ENCODE measurements at regions not wholly inside any gene's neighbourhood (a gene's known extent, or its start where the extent isn't known, plus 50 kb on each side); places are given as distances from the start of the nearest gene placed in this dataset.
"Not testable (repeated sequence)": the region's sequence is repeated elsewhere in the genome, so short reads cannot be mapped to it uniquely, and the experiment has no call there.

DNA sequence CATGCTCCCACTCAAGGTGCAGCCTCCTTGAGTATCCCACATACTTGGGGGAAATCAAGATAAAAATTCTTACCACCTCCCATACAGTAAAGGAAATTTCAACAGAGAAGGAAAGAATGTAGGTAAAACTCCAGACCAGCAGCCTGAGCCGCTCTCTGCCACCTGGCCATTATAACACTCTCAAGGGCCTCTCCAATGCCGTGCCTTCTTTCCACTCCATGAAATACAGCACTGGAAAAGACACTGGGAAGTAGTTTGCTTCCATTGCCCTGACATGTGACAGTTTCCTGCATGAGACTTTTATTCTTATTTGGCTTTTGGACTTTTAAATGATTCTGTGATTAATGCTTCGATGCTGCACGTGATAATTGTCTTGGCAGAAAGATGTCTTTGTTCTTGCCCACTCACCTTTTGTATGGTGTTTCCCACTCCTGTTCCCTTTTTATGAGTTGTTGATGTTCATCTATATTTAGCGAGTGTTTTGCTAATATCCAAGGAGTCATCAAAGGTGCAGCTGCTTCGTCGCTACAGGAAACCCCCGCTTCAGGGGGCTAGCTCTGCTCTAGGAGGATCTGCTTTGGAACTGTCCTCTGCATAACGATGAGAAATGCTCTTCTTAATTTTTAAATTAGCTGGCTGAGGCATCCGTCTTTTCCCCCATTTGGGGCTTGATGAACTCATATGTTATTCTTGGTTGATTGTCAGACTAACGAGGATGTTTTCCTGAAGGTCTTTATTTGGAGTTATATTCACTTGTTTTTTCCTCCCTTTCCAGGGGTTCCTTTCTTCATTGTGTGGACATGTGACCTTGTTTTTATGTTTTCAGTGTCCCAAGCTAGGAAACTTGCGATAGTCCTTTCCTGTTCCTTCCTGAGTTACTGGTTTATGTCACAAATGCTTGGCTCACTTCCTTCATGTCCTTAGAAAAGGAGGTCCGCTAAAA lies 179.4 kb downstream of the TXNL1 start:
- DNase-seq (ENCODE audit: insufficient read length, low spot score) (no peak), FAIRE-seq (no peak)
- TF ChIP-seq SPI1 (IDR thresholded peaks at IDR 0.05; ENCODE audit: low read depth, low read length) (no peak), TAF1 (IDR thresholded peaks at IDR 0.05; ENCODE audit: low read depth, low read length) (no peak), POU2F2 (IDR thresholded peaks at IDR 0.05; ENCODE audit: low read depth, low read length) (no peak), POLR2AphosphoS5 (IDR thresholded peaks at IDR 0.05; ENCODE audit: low read depth, low read length) (no peak), PAX5 (IDR thresholded peaks at IDR 0.05; ENCODE audit: insufficient read depth, low read length, severe bottlenecking) (no peak), POLR2A (IDR thresholded peaks at IDR 0.05; ENCODE audit: low read depth, low read length) (no peak)

DNA sequence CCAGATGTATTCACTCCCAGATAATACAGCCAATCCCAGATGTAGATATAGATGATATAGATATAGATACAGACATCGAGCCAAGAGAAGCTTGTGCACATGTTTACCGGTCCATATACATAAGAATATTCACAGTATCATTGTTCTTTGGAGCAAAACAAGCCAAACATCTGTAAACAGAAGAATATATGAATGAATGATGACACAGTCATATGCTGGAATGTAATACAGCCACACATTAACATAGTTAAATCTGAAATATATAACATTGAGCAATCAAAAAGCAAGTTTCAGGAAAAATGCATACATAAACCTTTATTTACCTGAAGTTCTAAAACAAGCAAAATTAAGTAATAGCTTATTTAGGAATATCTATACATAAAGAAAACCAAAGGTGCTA lies 182.5 kb downstream of the TXNL1 start:
- FAIRE-seq (no peak), DNase-seq (ENCODE audit: insufficient read length, low spot score) (no peak)
- TF ChIP-seq POLR2A (IDR thresholded peaks at IDR 0.05; ENCODE audit: low read depth, low read length), result no peak
- no peak for TF ChIP-seq PAX5 (IDR thresholded peaks at IDR 0.05; ENCODE audit: insufficient read depth, low read length, severe bottlenecking)
- TF ChIP-seq POLR2AphosphoS5 (IDR thresholded peaks at IDR 0.05; ENCODE audit: low read depth, low read length), result no peak
- TF ChIP-seq SPI1 (IDR thresholded peaks at IDR 0.05; ENCODE audit: low read depth, low read length), result no peak
- no peak for TF ChIP-seq POU2F2 (IDR thresholded peaks at IDR 0.05; ENCODE audit: low read depth, low read length)
- TF ChIP-seq TAF1 (IDR thresholded peaks at IDR 0.05; ENCODE audit: low read depth, low read length), result no peak

DNA sequence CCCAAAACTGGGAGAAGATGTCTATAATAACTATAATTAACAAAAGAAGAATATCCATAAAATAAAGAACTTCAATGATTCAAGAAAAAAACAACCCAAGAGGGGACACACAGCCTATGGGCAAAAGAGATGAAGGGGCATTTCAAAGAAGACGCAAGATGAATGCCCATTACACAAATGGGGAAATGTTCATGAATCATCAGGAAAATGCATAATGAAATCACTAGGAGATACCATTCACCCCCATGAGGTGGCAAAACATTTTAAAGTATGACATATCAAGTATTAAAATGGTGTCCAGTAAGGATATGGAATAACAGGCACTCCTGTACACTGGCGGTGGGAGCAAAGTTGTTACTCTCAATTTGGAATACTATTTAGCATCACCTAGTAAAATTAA lies 183.3 kb downstream of the TXNL1 start:
- no peak for FAIRE-seq
- TF ChIP-seq POLR2AphosphoS5 (IDR thresholded peaks at IDR 0.05; ENCODE audit: low read depth, low read length) (no peak), POLR2A (IDR thresholded peaks at IDR 0.05; ENCODE audit: low read depth, low read length) (no peak), SPI1 (IDR thresholded peaks at IDR 0.05; ENCODE audit: low read depth, low read length) (no peak)
- DNase-seq (ENCODE audit: insufficient read length, low spot score), result no peak

DNA sequence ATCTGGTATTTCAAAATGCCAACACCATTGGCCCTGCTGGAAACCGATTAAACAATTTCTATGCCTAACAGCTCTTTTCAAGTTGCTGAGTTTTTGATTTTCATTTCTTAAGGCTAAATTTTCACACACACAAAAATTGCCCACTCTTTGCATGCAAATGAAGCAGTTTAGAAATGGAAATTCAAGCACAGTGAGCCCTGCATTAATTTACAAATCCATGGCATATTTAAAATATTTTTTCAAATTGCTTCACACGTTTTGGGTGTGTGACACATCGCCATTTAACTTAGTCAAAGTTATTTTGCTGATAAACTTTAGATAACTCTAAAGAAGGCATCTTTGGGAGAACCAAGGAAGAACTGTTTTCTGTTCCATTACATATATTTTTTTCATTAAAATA lies 184.8 kb downstream of the TXNL1 start:
- DNase-seq (ENCODE audit: insufficient read length, low spot score) (no peak), FAIRE-seq (no peak)
- TF ChIP-seq POU2F2 (IDR thresholded peaks at IDR 0.05; ENCODE audit: low read depth, low read length) (no peak), TAF1 (IDR thresholded peaks at IDR 0.05; ENCODE audit: low read depth, low read length) (no peak), SPI1 (IDR thresholded peaks at IDR 0.05; ENCODE audit: low read depth, low read length) (no peak), PAX5 (IDR thresholded peaks at IDR 0.05; ENCODE audit: insufficient read depth, low read length, severe bottlenecking) (no peak), POLR2AphosphoS5 (IDR thresholded peaks at IDR 0.05; ENCODE audit: low read depth, low read length) (no peak), POLR2A (IDR thresholded peaks at IDR 0.05; ENCODE audit: low read depth, low read length) (no peak)

DNA sequence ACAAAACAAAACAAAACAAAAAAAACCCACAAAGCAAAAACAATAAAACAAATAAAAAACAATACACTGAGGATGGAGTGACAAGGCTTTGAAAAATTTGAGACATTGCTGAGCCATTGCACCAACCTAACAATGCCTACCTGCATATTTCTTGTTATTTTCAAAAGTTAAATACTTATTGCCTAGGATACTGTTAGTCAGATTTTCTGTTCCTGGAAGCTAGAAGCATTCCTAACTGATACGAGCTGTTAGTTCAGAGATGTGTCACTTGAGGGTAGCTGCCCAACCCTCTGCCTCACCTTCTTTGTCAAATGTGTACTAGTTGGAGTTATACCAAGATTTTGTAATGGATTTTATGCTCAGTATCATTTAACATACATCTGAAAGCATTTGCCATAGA lies 187.2 kb downstream of the TXNL1 start:
- TF ChIP-seq POLR2AphosphoS5 (IDR thresholded peaks at IDR 0.05; ENCODE audit: low read depth, low read length), result no peak
- TF ChIP-seq PAX5 (IDR thresholded peaks at IDR 0.05; ENCODE audit: insufficient read depth, low read length, severe bottlenecking), result no peak
- no peak for TF ChIP-seq POU2F2 (IDR thresholded peaks at IDR 0.05; ENCODE audit: low read depth, low read length)
- no peak for TF ChIP-seq POLR2A (IDR thresholded peaks at IDR 0.05; ENCODE audit: low read depth, low read length)
- TF ChIP-seq TAF1 (IDR thresholded peaks at IDR 0.05; ENCODE audit: low read depth, low read length), result no peak
- no peak for TF ChIP-seq SPI1 (IDR thresholded peaks at IDR 0.05; ENCODE audit: low read depth, low read length)
- FAIRE-seq (no peak), DNase-seq (ENCODE audit: insufficient read length, low spot score) (no peak)

DNA sequence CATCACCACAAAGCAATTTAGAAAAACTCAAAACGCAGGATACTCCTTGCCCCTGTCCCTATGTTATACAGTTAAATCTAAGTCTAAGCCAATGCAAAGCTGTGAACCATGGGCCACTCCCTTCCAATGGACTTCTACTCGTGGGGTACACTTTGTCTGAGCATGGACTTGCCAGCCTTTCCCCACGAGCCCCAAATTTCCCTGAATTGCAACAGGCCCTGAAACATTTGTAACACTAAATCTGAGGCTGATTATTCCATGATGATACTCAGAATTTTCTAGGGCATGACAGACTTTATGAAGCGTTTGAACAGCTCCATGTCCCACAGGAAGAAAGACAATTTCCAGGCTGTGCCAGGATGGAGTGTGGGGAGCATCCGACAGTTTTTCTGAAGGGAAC lies 189.6 kb downstream of the TXNL1 start:
- DNase-seq (ENCODE audit: insufficient read length, low spot score) (no peak), FAIRE-seq (no peak)
- TF ChIP-seq POLR2AphosphoS5 (IDR thresholded peaks at IDR 0.05; ENCODE audit: low read depth, low read length), result no peak
- TF ChIP-seq SPI1 (IDR thresholded peaks at IDR 0.05; ENCODE audit: low read depth, low read length), result no peak
- TF ChIP-seq POU2F2 (IDR thresholded peaks at IDR 0.05; ENCODE audit: low read depth, low read length), result no peak
- TF ChIP-seq TAF1 (IDR thresholded peaks at IDR 0.05; ENCODE audit: low read depth, low read length), result no peak
- no peak for TF ChIP-seq PAX5 (IDR thresholded peaks at IDR 0.05; ENCODE audit: insufficient read depth, low read length, severe bottlenecking)
- no peak for TF ChIP-seq POLR2A (IDR thresholded peaks at IDR 0.05; ENCODE audit: low read depth, low read length)

DNA sequence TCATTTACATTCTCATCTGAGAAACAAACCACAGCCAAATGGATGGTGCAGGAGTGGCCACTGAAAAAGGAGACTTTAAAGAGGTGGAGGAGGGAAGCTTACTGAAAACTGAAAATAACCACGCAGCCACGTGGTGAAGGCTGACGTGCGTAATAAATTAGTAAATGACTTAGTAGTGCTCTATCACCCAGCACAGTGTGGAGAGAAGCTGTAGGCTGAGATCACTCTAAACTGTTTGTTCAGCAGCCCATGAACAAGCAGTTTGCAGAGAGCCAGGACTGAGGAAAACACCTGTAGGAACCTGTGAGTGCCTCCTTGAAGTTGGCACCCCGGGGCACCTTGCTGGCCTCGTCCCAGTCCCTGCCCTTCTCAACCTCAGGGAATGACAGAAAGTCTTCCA lies 193.0 kb downstream of the TXNL1 start:
- FAIRE-seq, result no peak
- TF ChIP-seq PAX5 (IDR thresholded peaks at IDR 0.05; ENCODE audit: insufficient read depth, low read length, severe bottlenecking) (no peak), POU2F2 (IDR thresholded peaks at IDR 0.05; ENCODE audit: low read depth, low read length) (no peak), SPI1 (IDR thresholded peaks at IDR 0.05; ENCODE audit: low read depth, low read length) (no peak), POLR2A (IDR thresholded peaks at IDR 0.05; ENCODE audit: low read depth, low read length) (no peak), TAF1 (IDR thresholded peaks at IDR 0.05; ENCODE audit: low read depth, low read length) (no peak), POLR2AphosphoS5 (IDR thresholded peaks at IDR 0.05; ENCODE audit: low read depth, low read length) (no peak)
- no peak for DNase-seq (ENCODE audit: insufficient read length, low spot score)

DNA sequence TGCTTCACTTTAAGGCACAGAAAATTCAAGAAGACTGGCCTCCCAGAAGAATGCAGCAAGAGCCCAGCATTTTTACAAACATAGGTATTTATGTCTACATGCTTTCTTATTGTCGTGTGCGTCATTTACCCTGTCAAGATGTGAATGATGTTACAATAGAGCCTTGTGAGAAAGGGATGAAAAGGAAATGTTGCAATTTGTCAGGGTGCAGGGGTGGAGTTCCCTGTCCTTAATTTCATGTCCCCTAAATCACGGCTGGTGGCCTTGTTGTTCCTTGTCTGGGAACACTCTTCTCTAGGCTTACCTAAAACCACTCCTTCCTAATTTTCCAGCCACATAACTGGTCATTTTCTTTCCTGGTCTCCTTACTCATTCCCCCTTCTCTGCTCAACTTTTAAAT lies 194.2 kb downstream of the TXNL1 start:
- no peak for DNase-seq (ENCODE audit: insufficient read length, low spot score)
- TF ChIP-seq POLR2AphosphoS5 (IDR thresholded peaks at IDR 0.05; ENCODE audit: low read depth, low read length) (no peak), TAF1 (IDR thresholded peaks at IDR 0.05; ENCODE audit: low read depth, low read length) (no peak), PAX5 (IDR thresholded peaks at IDR 0.05; ENCODE audit: insufficient read depth, low read length, severe bottlenecking) (no peak), POLR2A (IDR thresholded peaks at IDR 0.05; ENCODE audit: low read depth, low read length) (no peak), SPI1 (IDR thresholded peaks at IDR 0.05; ENCODE audit: low read depth, low read length) (no peak), POU2F2 (IDR thresholded peaks at IDR 0.05; ENCODE audit: low read depth, low read length) (no peak)
- FAIRE-seq, result no peak

DNA sequence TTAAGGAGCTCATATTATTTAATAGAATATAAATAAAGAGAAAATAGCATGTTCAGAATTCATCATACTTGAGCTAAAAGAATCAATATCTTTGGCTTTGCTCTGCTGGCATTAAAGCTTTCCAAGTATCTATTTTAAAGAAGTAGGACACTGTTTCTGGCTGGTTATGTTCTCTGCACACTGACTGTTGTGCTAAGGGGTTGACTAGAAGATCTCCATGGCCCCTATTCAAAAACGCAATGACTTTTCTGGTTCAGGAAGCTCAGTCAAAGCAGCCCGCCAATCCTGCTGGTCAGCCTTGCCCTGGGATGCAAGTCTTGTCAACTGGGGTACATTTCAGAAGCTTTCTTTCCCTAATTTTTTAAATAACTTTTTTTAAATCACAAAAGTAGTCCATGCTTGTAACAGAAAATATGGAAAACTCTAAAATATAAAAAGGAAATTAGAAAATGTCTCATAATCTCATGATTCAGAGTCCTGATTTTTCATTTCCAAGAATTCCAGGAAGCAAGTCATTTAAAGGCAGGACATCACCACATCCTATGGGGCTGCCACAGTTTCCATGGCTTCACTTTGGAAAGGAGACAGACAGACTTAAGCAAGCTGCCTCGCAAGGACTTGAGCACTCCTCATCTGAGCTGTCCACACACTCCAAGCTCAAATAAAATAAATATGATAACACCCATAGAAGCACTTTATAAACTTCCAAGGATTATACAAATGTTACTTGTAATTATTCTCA lies 195.1 kb downstream of the TXNL1 start:
- DNase-seq (ENCODE audit: insufficient read length, low spot score) (no peak), FAIRE-seq (no peak)
- TF ChIP-seq POU2F2 (IDR thresholded peaks at IDR 0.05; ENCODE audit: low read depth, low read length) (no peak), TAF1 (IDR thresholded peaks at IDR 0.05; ENCODE audit: low read depth, low read length) (no peak), SPI1 (IDR thresholded peaks at IDR 0.05; ENCODE audit: low read depth, low read length) (no peak), PAX5 (IDR thresholded peaks at IDR 0.05; ENCODE audit: insufficient read depth, low read length, severe bottlenecking) (no peak), POLR2A (IDR thresholded peaks at IDR 0.05; ENCODE audit: low read depth, low read length) (no peak), POLR2AphosphoS5 (IDR thresholded peaks at IDR 0.05; ENCODE audit: low read depth, low read length) (no peak)

DNA sequence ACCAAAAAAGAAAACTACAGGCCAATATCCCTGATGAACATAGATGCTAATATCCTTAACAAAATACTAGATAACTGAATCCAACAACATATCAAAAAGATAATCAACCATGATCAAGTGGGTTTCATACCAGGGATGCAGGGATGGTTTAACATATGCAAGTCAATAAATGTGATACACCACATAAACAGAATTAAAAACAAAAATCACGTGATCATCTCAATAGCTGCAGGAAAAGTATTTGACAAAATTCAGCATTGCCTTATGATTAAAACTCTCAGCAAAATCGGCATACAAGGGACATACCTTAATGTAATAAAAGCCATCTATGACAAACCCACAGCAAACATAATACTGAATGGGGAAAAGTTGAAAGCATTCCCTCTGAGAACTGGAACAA lies 199.9 kb downstream of the TXNL1 start:
- not testable (repeated sequence) for FAIRE-seq; DNase-seq (ENCODE audit: insufficient read length, low spot score)

All from GM12891 (cell line).